HFF-Myc (cell line): ENCODE measurements at regions not wholly inside any gene's neighbourhood (a gene's known extent, or its start where the extent isn't known, plus 50 kb on each side); places are given as distances from the start of the nearest gene placed in this dataset.

Experiments used
- DNase-seq: peaks from one replicate; pipeline ENCODE4 v3.0.0-alpha.2; 2011; ENCODE audit warnings: low read depth; ENCODE audit errors: extremely low read depth
- H3K4me3 ChIP-seq: replicated peaks from 2 replicates; pipeline ENCODE4 v1.5.1; 2011; ENCODE audit warnings: low read depth, mild to moderate bottlenecking, control low read depth, low read length
- CTCF ChIP-seq: IDR thresholded peaks from 2 replicates; pipeline ENCODE4 v1.5.1; 2012; ENCODE audit warnings: mild to moderate bottlenecking, low read depth, low read length, control low read depth; ENCODE audit errors: missing control alignments

- H3K4me3 ChIP-seq: no peak overlapping the region
- no peak for TF ChIP-seq CTCF
- DNase-seq: no peak
Observed at GRCh38 chr4:29653221-29653620, 1066.9 kb upstream of the PCDH7 start.

- no peak for DNase-seq
- TF ChIP-seq CTCF: no peak
- no peak overlapping the region for H3K4me3 ChIP-seq
Observed at GRCh38 chr4:29680644-29681043, 1039.5 kb upstream of the PCDH7 start.

GRCh38 chr4:29704059-29704458, 1016.1 kb upstream of the PCDH7 start:
- H3K4me3 ChIP-seq: no peak overlapping the region
- DNase-seq: no peak
- no peak for TF ChIP-seq CTCF

GRCh38 chr4:29708473-29708872, 1011.7 kb upstream of the PCDH7 start:
- DNase-seq: no peak
- H3K4me3 ChIP-seq: no peak overlapping the region
- TF ChIP-seq CTCF: no peak

- TF ChIP-seq CTCF: no peak
- no peak for DNase-seq
- H3K4me3 ChIP-seq: no peak overlapping the region
Observed at GRCh38 chr4:29710519-29710918, 1009.6 kb upstream of the PCDH7 start.

GRCh38 chr4:29711226-29711625, 1008.9 kb upstream of the PCDH7 start:
- no peak for TF ChIP-seq CTCF
- DNase-seq: no peak
- no peak overlapping the region for H3K4me3 ChIP-seq

- DNase-seq: no peak
- TF ChIP-seq CTCF: no peak
- H3K4me3 ChIP-seq: no peak overlapping the region
Observed at GRCh38 chr4:29717287-29718057, 1002.7 kb upstream of the PCDH7 start.
